Dedifferentiated amniotic fluid mesenchymal stem cell (primary cell): ENCODE measurements at regions not wholly inside any gene's neighbourhood (a gene's known extent, or its start where the extent isn't known, plus 50 kb on each side); places are given as distances from the start of the nearest gene placed in this dataset.
"Not testable (repeated sequence)": the region's sequence is repeated elsewhere in the genome, so short reads cannot be mapped to it uniquely, and the experiment has no call there.

Experiments used
- DNase-seq: peaks from one replicate; pipeline ENCODE4 v3.0.0-alpha.2; 2016; ENCODE audit errors: extremely low spot score

DNA sequence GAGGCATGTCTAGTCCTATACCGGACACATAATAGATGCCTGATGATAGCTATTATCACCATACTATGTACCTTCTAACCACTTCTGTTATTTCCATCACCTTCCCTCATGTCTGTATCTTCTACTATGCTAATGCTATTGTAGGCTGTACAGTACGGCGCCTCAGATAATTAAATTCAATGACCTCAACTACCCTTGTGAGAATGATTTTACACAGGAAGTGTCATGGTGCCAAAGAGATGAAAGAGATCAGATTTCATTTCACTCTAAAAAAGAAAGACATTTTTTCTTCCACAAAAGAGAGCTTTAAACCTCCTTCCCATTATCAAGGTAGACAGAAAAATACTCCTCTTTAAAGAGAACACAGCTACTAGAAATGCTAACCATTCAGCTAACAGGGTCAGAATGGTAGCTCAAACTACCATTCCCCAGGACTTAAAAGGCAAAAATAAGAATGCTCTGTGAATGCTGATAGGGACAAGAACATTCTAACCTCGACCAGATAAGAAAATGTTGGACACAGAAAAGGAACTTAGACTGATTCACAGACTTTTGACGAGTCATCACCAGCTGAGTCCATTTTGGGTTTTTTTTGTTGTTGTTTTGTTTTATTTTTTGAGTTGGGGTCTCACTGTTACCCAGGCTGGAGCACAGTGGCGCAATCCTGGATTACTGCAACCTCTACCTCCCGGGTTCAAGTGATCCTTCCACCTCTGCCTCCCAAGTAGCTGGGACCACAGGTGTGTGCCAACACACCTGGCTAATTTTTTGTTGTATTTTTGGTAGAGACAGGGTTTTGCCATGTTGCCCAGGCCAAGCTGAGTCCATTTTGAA, 99.2 kb upstream of the RAPGEF2 start:
- DNase-seq, result no peak

DNA sequence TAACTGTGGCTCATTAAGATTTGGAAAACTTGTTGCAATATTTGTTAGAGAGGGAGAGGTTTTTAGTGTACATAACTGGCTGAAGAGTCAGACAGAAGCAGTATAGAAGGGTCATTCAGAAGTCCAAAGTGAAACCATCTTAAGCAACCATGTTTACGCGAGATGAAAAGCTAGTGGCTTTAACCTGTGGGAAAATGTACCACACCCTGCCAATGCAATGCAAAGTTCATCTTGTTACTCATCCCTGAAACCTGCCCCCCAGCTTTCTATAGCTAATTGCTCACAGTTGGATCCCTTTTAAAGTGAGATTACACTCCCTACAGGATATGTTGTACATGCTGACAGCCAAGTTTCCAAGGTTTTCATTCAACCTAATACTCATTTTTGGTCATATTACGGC, 96.7 kb upstream of the RAPGEF2 start:
- DNase-seq, result no peak

DNA sequence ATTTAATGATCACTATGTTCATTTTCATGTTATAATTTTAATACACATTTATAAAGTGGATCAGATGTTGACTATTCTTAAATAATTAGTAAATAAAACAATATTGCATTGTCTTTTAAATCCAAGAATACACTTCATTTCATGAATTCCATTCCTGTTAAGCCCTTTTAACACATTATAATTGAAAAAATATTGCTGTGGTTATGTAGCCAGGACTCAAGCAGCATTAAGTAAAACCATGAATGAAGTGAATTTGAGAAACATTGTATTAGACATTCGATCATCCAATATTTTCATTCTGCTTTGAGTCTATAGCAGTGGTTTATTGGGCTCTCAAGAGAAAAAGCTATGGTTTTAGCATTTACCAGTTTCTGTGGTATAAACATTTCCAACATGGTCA, 94.2 kb upstream of the RAPGEF2 start:
- DNase-seq, result no peak

DNA sequence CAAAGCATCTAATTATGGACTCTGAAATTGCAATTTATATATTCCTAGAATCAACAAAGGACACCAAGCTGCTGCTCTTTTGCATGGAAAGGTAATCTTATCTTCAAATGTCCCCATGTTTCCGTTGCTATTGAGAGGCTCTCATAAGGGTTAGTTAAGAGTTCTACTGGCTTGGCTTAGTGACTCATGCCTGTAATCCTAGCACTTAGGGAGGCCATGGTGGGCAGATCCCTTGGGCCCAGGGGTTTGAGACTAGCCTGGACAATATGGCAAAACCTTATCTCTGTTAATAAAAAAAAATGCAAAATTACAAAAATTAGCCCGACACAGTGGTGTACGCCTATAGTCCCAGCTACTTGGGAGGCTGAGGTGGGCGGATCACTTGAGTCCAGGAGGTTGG, 93.4 kb upstream of the RAPGEF2 start:
- DNase-seq, result no peak

DNA sequence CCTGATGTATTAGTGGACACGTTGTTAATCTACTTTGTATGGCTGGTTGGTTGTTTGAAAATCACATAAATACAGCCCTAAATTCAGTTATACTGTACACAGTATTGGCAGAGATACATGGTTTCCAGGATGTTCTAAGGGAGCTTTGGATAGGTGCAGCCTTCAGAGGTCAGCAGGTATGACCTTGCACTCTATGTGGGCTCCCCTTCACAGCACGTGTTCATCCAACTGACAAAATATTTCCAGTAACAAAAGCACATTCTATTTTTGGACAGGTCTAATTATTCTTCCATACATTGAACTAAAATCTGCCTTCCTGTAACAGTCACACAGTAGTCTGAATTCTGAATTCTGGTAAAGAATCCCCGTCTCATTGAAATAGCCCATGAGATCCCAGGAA, 92.8 kb upstream of the RAPGEF2 start:
- DNase-seq, result no peak

DNA sequence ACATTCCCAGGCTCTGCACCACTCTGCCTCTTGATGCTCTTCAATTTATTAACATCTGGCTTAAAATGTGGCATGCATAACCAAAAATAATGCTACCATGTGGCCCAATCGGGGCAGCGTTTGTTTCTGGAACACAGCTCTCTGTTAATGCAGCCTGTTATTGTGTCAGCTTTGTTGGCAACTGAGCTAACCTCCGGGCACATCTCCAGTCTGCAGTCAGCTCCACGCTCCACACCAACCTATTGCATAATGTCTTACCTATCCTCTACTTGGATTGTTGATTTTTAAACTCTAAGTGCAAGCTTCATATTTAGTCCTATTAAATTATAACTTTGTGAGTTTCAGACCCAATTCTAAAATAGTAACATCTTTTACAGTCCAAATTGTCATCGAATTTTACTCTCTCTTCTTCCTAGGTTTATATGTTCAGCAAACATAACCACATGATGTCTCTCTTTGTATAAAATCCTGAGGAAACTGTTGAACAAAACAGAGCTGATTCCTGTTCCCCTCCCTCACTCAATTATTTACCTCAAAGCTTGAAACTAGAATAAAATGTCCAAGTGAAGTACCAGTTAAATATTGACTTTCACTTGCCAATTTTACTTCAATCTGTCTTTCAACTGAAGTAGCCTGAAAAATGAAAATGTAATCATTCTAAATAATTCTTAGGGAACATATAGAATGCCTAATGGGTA, 92.2 kb upstream of the RAPGEF2 start:
- DNase-seq, result no peak

DNA sequence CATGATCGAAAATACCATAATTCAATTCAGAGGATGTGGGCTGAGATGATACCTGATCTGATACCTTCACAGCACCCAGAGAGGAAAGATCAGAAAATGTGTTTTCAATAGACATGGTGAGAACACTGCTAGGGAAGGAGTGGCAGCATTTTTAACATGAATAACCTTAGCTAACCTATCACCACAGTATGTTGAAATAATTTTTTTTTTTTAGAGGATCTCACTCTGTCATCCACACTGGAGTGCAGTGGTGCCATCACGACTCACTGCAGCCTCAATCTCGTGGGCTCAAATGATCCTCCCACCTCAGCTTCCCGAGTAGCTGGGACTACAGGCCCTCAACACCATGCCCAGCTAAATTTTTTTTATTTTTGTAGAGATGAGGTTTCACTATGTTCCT, 90.5 kb upstream of the RAPGEF2 start:
- DNase-seq, result no peak

DNA sequence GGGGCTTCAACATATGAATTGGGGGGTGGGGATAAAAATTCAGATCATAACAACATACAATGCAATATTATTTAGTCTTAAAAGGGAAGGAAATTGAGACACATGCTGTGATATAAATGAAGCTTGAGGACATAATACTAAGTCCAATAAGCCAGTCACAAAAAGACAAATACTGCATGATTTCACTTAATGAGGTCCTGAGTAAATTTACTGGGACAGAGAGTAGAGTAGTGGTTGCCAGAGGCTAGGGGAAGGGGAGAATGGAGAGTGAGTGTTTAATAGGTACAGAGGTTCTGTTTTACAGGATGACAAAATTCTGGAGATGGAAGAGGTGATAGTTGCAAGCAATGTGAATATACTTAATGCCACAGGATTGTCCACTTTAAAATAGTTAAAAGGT, 89.2 kb upstream of the RAPGEF2 start:
- no peak for DNase-seq

DNA sequence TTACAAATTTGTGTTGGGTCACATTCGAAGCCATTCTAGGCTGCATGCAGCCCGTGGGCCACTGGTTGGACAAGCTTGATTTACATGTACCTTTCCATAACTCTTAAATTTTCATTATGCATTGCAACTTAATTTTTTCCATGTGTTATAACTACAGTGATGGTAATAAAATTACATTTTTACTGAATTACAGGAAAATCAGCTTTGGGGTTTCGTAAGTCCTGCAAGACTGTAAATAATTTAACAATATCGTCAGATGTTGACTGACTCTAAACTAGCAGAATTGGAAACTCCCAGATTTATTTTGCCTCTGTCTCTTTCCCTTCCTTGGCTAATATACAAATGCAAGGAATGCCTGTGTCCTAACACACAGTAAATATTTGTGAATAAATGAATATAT, 88.0 kb upstream of the RAPGEF2 start:
- no peak for DNase-seq

DNA sequence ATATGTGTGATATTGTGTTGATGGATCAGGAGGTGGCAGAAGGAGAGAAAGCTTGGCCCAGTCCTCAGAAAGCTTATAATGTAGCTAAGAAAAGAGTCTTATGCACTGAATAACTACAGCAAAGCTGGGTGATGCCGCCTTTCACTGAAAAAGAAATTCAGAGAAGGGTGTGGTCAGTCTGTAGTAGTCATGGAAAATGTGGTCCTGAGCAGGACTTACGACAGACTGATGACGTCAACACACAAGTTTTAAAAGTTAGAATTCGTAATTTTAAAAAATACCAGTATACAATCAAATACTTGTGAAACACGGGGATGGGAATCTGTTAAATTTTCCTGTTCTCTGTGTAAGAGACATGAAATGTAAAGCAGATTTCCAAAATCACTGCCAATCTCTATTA, 87.0 kb upstream of the RAPGEF2 start:
- no peak for DNase-seq

DNA sequence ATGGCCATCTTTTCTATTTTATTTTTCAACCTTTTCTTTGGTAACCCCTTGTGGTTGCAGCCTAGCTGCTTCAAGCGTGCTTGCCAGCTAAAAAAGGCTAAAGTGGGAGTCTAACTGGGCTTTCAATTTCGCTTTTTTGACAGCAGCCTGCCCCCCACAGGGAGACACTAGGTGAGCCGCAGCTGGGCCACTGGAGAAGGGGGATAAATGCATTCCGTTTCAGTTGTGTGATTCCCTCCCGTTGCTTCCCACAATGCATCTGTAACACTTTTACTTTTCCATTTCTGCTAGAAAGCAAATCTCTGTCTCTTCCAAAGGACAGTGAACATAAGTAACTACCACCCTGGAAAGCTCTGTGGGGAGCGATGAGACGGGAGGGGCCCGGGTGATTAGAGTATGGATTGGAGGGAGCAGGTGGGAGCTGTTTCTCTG, 86.3 kb upstream of the RAPGEF2 start:
- no peak for DNase-seq

DNA sequence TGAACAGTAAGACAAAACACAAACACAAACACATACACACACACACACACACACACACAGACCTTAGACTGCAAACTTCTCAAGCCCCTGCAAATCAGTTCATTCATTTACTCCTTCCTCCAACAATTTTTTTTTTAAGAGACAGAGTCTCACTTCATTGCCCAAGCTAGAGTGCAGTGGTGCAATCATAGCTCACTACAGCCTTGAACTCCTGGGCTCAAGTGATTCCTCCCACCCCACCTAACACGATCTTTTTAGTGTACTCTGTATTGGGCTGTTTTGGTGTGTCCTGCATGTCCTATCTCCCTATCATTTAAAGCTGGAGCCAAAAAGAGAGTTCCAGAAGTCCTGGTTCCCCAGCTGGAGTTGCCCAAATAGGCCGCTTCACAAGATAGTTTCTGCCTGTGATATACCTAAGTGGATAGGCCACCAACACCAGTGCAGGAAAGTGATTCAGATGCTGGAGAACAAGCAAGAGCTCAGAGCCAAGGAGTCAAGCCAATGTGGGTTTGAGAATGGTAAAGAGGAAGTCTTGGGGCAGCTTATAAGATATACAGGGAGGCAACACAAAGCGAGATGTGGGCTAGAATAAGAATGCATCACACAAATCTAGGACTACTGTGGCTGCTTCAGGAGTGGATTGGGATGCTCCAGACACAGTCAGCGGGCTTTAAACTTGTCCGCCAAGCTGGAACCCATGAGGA, 85.4 kb upstream of the RAPGEF2 start:
- DNase-seq, result no peak

DNA sequence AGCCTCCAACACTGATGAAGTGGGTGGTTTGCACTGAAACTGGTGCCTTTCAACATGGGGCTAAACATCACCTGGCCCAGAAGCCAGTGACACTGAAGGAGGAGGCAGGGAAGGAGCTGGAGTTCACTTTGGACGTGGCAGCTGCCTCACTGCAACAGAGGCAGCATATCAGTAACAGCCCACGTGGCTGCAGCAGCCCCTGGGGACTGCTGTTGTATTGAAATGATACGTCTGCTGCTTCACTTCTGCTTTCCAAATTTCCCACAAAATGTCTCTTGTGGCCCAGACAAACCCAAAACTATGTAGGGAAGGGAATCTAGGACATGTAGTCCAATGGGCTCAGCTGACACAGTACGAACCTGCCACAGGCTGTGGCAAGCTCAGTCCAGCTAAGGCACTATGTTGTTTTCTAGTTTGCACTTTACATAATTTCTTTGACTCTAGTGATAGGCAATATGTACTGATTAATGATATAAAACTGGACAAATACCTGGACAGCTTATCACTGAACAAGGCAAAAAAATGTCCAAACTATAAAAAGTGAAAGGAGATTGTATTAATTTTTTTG, 84.7 kb upstream of the RAPGEF2 start:
- DNase-seq, result no peak

DNA sequence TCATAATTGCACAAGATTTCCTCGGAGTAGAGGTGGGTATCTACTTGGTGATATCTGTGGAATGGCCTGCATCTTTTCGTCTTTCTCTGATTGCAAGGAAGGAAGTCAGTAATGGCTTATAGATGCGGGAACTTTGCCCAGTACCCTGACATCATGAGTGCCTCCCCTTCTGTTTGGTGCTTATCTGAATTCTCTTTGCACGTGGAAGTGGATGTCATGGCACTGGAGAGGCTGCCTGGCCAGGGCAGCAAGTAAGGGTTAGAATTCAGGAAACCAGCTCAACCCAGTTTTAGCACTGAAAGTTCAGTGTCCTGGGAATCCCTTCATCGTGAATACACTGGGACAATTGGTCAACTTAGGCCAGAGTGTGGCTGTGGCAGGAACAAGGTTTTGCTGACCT, 83.5 kb upstream of the RAPGEF2 start:
- no peak for DNase-seq

DNA sequence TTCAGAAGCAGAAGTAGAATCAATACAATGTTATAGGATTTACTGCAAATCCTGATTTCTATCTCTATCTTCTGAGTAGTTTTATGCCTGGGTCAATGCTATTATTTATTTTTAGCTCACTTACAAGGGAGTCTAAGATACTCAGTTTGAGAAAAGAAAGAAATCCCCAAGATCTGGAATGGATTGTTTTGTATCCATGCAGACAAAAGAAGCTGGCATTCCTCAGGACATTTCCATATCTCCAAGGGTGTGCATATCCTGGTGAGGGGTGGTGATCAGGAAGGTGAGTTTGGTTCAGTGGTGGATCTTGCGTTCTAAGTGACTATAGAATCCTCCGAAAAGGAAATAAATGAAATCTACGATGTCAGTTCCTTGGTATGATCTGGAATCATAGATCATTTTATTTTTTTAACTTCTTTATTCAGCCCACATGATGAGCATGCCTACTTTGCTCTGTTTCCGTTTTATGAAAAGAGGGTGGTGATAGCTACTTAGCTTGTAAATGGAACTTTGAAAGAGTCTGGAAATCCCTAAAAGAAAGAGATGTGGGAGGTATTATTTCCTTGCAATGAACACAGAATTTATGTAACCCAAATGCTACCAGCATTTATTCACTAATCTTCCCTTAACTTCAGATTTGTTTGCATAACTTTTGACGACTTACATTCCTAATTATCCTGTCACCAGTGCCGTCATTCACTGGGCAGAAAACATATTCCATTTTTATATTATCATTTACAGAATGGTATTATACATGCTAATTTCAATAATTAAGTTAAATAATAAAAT, 81.1 kb upstream of the RAPGEF2 start:
- DNase-seq, result no peak

DNA sequence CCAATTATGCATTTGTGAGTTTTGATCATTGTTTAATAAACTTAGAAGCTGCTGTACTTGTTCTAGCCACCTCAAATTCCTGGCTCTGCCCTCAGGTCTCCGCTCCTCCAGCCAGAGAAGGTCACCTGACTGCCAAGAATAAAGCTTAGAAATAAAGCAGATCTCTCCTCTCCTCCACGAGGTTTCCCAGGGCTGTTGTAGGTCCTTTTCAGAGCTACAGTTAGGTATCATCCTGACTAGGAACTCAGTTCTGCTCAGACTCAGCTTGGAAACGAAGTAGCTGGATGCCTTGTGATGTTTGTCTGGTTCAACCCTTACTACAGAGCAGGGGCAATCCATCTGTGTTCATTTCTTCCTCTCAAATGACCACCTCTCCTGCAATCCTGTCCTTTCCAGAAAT, 79.1 kb upstream of the RAPGEF2 start:
- no peak for DNase-seq

DNA sequence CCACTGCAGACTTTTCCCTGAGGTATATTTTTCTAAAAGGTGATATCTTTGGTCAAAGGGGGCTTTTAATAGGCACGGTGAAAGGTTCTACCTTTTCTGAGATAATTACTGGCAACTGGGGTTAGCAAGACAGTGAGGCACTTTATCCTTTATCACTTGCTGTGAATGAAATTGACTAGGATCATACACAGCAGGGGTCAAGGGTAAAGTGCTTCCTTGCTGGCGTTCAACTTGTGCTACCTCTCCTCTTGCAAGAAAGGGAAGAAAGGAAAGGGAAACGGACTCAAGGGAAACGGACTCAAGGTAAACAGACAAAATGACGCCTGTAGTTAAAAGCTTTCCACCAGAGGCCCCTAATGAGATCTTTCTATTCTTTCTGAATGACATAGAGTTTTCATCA, 78.6 kb upstream of the RAPGEF2 start:
- no peak for DNase-seq

DNA sequence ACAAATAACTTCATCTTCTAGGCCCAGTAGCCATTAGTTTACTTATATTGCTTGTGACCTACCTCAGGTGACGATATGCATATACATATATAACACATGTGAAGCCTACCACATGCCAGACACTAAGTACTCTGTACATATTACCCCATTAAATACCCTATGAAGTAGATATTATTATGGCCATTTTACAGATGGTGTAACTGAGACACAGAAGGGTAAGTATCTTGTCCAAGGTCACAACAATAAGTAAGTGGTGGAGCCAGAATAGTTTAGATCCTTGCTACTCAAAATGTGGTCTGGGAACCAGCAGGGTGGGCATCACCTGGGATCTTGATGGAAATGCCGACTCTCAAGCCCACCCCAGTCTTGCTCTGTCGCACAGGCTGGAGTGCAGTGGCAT, 78.1 kb upstream of the RAPGEF2 start:
- no peak for DNase-seq

DNA sequence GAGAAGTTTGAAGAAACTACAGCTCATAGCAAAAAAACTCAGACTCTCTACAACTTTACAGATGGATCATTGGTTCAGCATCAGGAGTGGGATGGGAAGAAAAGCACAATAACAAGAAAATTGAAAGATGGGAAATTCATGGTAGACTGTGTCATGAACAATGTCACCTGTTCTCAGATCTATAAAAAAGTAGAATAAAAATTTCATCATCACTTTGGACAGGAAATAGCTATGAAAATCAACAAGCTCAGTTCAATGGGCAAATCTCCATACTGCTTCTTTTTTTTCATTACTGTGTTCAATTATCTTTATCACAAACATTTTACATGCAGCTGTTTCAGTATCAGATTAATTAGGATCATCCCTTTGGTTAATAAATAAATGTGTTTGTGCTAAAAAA, 76.5 kb upstream of the RAPGEF2 start:
- no peak for DNase-seq

DNA sequence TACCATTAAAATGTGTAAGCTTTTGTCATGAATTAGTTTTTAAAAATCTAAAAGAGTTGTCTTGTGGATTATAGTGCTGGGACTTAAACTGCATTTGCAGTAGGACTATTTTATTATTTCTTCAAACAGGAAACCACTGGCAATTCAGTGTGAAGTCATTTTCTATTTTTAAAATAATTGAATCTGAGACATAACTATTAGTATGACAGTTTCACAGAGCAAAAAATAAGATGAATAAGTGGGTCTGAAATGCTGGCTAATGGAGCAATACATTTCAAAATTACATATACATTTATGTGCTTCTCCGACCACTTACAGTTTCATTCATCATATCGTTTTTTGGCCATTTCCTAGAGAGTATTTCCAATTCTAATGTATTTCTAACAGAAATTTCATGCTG, 75.3 kb upstream of the RAPGEF2 start:
- no peak for DNase-seq

DNA sequence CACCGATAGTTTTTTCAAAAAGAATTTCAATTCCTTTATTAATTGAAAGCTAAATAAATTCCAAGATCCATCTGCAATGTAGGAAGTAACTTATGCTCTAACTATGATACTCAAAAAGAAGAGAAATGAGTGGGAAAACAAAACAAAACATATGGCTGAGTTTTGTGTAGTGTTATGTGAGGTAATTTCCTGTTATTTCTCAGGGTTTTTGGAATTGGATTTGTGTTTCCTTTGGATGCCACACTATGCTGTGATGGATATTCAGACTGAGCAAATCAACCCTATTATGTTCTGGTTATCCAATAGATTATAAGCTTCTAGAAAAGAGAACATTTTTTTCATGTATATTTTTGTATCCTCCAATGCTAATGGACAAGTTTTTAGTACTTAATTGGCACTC, 73.4 kb upstream of the RAPGEF2 start:
- no peak for DNase-seq

DNA sequence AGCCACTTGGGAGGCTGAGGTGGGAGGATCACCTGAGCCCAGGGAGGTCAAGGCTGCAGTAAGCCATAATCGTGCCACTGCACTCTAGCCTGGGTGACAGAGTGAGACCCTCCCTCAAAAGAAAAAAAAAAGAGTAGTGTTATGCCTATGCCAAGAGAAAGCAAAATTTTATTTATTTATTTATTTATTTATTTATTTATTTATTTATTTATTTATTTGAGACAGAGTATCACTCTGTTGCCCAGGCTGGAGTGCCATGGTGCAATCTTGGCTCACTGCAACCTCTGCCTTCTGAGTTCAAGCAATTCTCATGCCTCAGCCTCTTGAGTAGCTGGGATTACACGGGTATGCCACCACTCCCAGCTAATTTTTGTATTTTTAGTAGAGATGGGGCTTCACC, 72.6 kb upstream of the RAPGEF2 start:
- DNase-seq, result not testable (repeated sequence)
